ENCODE measurements at regions not wholly inside any gene's neighbourhood (a gene's known extent, or its start where the extent isn't known, plus 50 kb on each side); places are given as distances from the start of the nearest gene placed in this dataset.

DNA sequence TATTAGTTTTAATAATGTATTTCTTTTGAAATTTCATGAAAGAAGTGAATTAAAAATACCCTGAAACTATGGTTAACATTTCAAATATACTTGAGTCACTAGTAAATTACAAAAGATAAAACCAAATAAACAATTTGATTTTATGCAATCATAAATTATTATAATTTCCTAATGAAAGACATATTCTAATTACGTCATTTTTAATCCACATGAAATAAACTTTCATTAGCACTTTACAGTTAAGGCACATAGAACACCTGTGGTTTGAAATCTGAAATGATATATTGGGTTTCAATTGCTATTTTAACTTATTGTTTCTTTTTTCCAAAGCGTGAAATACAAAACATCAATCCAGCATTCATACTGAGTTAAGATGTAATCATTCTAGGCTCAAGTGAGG is 1492.5 kb upstream of the PABPC4L start:
- BruUV-seq (replicated peaks) = no TSS peak
- CTCF ChIA-PET = no interaction called here
- H3F3A ChIP-seq (ENCODE audit: insufficient read depth, low read depth) = no peaks in the 10 kb centered on the region
- H3K27me3 ChIP-seq (ENCODE audit: insufficient read depth, low read depth) = no peaks in the 10 kb centered on the region
- H3K79me2 ChIP-seq (ENCODE audit: low read depth) = no peaks in the 10 kb centered on the region
- intact Hi-C loops (cut with micrococcal nuclease; ENCODE audit: unreplicated experiment) = no loop called here
- H3K4me3 ChIP-seq = no peak overlapping the region
- H3K4me2 ChIP-seq = no peak overlapping the region
- no peaks in the 10 kb centered on the region for H3K9me3 ChIP-seq (ENCODE audit: insufficient read depth, low read depth)
- H4K20me1 ChIP-seq (ENCODE audit: insufficient read depth) = no peaks in the 10 kb centered on the region
- no peaks in the 10 kb centered on the region for H3K36me3 ChIP-seq (ENCODE audit: low read depth)
- H2AFZ ChIP-seq = no peak overlapping the region
- POLR2A ChIA-PET (ENCODE audit: unreplicated experiment) = no interaction called here
- no peaks in the 10 kb centered on the region for H3K4me1 ChIP-seq (replicated peaks; ENCODE audit: insufficient read depth)
- no peak for DNase-seq
- no peaks in the 10 kb centered on the region for H3K9me2 ChIP-seq (ENCODE audit: insufficient read depth)
- TF ChIP-seq, protein P1, sequence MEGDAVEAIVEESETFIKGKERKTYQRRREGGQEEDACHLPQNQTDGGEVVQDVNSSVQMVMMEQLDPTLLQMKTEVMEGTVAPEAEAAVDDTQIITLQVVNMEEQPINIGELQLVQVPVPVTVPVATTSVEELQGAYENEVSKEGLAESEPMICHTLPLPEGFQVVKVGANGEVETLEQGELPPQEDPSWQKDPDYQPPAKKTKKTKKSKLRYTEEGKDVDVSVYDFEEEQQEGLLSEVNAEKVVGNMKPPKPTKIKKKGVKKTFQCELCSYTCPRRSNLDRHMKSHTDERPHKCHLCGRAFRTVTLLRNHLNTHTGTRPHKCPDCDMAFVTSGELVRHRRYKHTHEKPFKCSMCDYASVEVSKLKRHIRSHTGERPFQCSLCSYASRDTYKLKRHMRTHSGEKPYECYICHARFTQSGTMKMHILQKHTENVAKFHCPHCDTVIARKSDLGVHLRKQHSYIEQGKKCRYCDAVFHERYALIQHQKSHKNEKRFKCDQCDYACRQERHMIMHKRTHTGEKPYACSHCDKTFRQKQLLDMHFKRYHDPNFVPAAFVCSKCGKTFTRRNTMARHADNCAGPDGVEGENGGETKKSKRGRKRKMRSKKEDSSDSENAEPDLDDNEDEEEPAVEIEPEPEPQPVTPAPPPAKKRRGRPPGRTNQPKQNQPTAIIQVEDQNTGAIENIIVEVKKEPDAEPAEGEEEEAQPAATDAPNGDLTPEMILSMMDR (conservative IDR thresholded peaks at IDR 0.05) = no peak
- no peak for TF ChIP-seq EZH2 (IDR thresholded peaks at IDR 0.05; ENCODE audit: low read depth)
- no peak overlapping the region for H3K27ac ChIP-seq

DNA sequence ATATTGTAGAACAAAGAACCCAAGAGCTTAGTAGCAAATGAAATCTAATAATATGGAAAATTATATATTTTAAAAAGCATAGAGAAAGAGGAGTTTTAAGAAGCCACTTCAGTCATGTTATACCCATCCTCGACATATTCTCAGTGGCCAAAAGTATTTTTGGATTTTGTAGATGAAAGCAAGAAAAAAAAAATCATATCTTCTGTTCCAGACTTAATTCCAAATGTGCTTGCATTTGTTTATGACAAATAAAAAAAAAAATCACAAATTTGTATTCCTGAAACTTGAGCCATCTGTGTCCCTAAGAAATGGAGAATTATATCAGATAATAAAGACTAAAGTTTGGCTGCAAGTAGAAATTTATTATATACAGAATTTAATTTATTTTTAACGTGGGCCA is 1482.4 kb upstream of the PABPC4L start:
- Histone ChIP-seq H3K9me3 (ENCODE audit: insufficient read depth, low read depth) (no peaks in the 10 kb centered on the region), H3K4me3 (no peak overlapping the region), H3K79me2 (ENCODE audit: low read depth) (no peaks in the 10 kb centered on the region), H2AFZ (no peak overlapping the region), H3K27ac (no peak overlapping the region), H3K4me1 (replicated peaks; ENCODE audit: insufficient read depth) (no peaks in the 10 kb centered on the region), H3F3A (ENCODE audit: insufficient read depth, low read depth) (no peaks in the 10 kb centered on the region), H3K4me2 (no peak overlapping the region), H3K9me2 (ENCODE audit: insufficient read depth) (no peaks in the 10 kb centered on the region), H4K20me1 (ENCODE audit: insufficient read depth) (no peaks in the 10 kb centered on the region), H3K27me3 (ENCODE audit: insufficient read depth, low read depth) (no peaks in the 10 kb centered on the region), H3K36me3 (ENCODE audit: low read depth) (no peaks in the 10 kb centered on the region)
- no peak for DNase-seq
- intact Hi-C loops (cut with micrococcal nuclease; ENCODE audit: unreplicated experiment) = no loop called here
- no TSS peak for BruUV-seq (replicated peaks)
- TF ChIP-seq EZH2 (IDR thresholded peaks at IDR 0.05; ENCODE audit: low read depth) = no peak
- TF ChIP-seq, protein P1 (conservative IDR thresholded peaks at IDR 0.05) = no peak
- ChIA-PET CTCF (no interaction called here), POLR2A (ENCODE audit: unreplicated experiment) (no interaction called here)

DNA sequence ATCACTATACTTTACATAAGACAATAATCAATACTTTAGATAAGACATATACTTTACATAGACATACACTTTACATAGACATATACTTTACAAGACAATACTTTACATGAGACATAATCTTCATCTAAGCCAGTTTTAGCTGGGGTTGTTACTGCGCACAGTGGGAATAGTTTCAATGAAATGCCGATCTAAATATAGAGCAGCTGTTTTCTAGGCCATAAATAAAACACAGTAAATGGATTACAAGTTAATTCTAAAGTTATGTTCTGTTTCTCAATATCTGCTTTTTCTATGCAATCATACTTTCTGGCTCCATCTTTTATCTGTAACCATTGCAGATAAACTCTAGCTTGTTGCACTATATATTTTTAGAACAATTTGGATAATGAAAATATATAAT is 1470.6 kb upstream of the PABPC4L start:
- no peak for DNase-seq
- Histone ChIP-seq H3K4me1 (replicated peaks; ENCODE audit: insufficient read depth) (no peaks in the 10 kb centered on the region), H3K27ac (no peak overlapping the region), H3K36me3 (ENCODE audit: low read depth) (no peaks in the 10 kb centered on the region), H3K4me2 (no peak overlapping the region), H4K20me1 (ENCODE audit: insufficient read depth) (no peaks in the 10 kb centered on the region), H2AFZ (no peak overlapping the region), H3K4me3 (no peak overlapping the region), H3K27me3 (ENCODE audit: insufficient read depth, low read depth) (no peaks in the 10 kb centered on the region), H3F3A (ENCODE audit: insufficient read depth, low read depth) (no peaks in the 10 kb centered on the region), H3K9me3 (ENCODE audit: insufficient read depth, low read depth) (no peaks in the 10 kb centered on the region), H3K79me2 (ENCODE audit: low read depth) (no peaks in the 10 kb centered on the region), H3K9me2 (ENCODE audit: insufficient read depth) (no peaks in the 10 kb centered on the region)
- intact Hi-C loops (cut with micrococcal nuclease; ENCODE audit: unreplicated experiment) = no loop called here
- CTCF ChIA-PET = no interaction called here
- no TSS peak for BruUV-seq (replicated peaks)
- TF ChIP-seq EZH2 (IDR thresholded peaks at IDR 0.05; ENCODE audit: low read depth) = no peak
- TF ChIP-seq, protein P1 (conservative IDR thresholded peaks at IDR 0.05) = no peak
- POLR2A ChIA-PET (ENCODE audit: unreplicated experiment) = no interaction called here

All from PC-9 (cell line).